ENCODE measurements at regions not wholly inside any gene's neighbourhood (a gene's known extent, or its start where the extent isn't known, plus 50 kb on each side); places are given as distances from the start of the nearest gene placed in this dataset.

- H3K27me3 ChIP-seq (replicated peaks in 1 of 2; ENCODE audit: control insufficient read depth in 2 of 2, insufficient read depth in 2 of 2, low read length in 1 of 2) = no peaks in the 10 kb centered on the region; a peak in 2 of 4 replicates
- H3K79me2 ChIP-seq (ENCODE audit: control insufficient read depth, insufficient read depth, low read length) = no peaks in the 10 kb centered on the region
- ChIA-PET RAD21 (ENCODE audit: unreplicated experiment) (interaction anchor here (1.4 to 3.4 kb wide), 2 partner anchors 217 to 271 kb away, joined by 4 to 31 read pairs; no protein-coding TSS in a partner anchor), POLR2A (no interaction called here), SMC1A (ENCODE audit: uncharacterized antibody, unreplicated experiment) (interaction anchor here (1.0 to 1.2 kb wide), 2 partner anchors 9 to 129 kb away, joined by 3 read pairs; no protein-coding TSS in a partner anchor), CTCF (interaction anchor here (1.3 to 5.0 kb wide), 3 partner anchors 10 to 271 kb away, joined by 4 to 85 read pairs (median 19); no protein-coding TSS in a partner anchor)
- ATAC-seq = peak; percentile 92
- no peaks in the 10 kb centered on the region for H3K9me3 ChIP-seq (replicated peaks; ENCODE audit: control insufficient read depth, insufficient read depth, low read length)
- H3K4me2 ChIP-seq (ENCODE audit: control insufficient read depth, insufficient read depth) = no peak overlapping the region
- in situ Hi-C loops (cut with MboI) = no loop called here
- H2AFZ ChIP-seq (ENCODE audit: control insufficient read depth, low read depth, low read length) = no peak overlapping the region
- no peak for DNase-seq (ENCODE audit: low read depth, low spot score)
- no peak overlapping the region for H3K9ac ChIP-seq (ENCODE audit: control insufficient read depth, insufficient read depth, low read length)
- BruUV-seq (replicated peaks) = no TSS peak
- intact Hi-C loops (cut with micrococcal nuclease; ENCODE audit: unreplicated experiment) = no loop called here
- H3K4me3 ChIP-seq = no peak overlapping the region
- TF ChIP-seq CBX3 (IDR thresholded peaks at IDR 0.05; ENCODE audit: borderline replicate concordance, low read depth) = no peak
- TF ChIP-seq RUNX3 (IDR thresholded peaks at IDR 0.05; ENCODE audit: low read length) = 0 out of 2 replicates have a peak, but pooled peaks have one; percentile 24
- no peak for TF ChIP-seq CREM (IDR thresholded peaks at IDR 0.05; ENCODE audit: low read depth)
- TF ChIP-seq ATF7 (IDR thresholded peaks at IDR 0.05; ENCODE audit: low read depth) = no peak
- no peak for TF ChIP-seq MYC (IDR thresholded peaks at IDR 0.05; ENCODE audit: insufficient read depth, insufficient read length, insufficient replicate concordance, low read length, severe bottlenecking)
- TF ChIP-seq MXI1 (IDR thresholded peaks at IDR 0.05; ENCODE audit: low read depth, low read length) = no peak
- TF ChIP-seq SMC3 (IDR thresholded peaks at IDR 0.05; ENCODE audit: borderline replicate concordance, low read length) = peak; percentile 45
- peak; percentile 52 to 71 (median 54) for TF ChIP-seq CTCF (IDR thresholded peaks at IDR 0.05 in 2 of 3, conservative IDR thresholded peaks at IDR 0.05 in 1 of 3; ENCODE audit: control insufficient read depth in 2 of 3, extremely low read depth in 1 of 3, insufficient read depth in 1 of 3, low read depth in 3 of 3, low read length in 3 of 3)
- TF ChIP-seq RAD21 (IDR thresholded peaks at IDR 0.05; ENCODE audit: insufficient read depth, low read depth, low read length) = peak; percentile 48
- no peak overlapping the region for H3K27ac ChIP-seq (ENCODE audit: control insufficient read depth, insufficient read depth)
- no peaks in the 10 kb centered on the region for H4K20me1 ChIP-seq (ENCODE audit: control insufficient read depth, insufficient read depth)
- no peak for FAIRE-seq
- 30% methylated on average over 21 of the region's 43 CpGs for WGBS (ENCODE audit: insufficient coverage, insufficient replicate concordance, low lambda C conversion rate, missing lambda C conversion rate)
- peaks cover 8% of the 10 kb centered on the region; the same call in 1 of the 2 replicates for H3K4me1 ChIP-seq (ENCODE audit: control insufficient read depth, insufficient read depth, low read length)
- no peaks in the 10 kb centered on the region for H3K36me3 ChIP-seq (ENCODE audit: control insufficient read depth in 2 of 2, insufficient read depth in 2 of 2, low read length in 1 of 2)
These were observed 67.9 kb upstream of the BEGAIN start for GRCh38 chr14:100654814-100655740.
